Osteoblast (primary cell): ENCODE measurements at regions not wholly inside any gene's neighbourhood (a gene's known extent, or its start where the extent isn't known, plus 50 kb on each side); places are given as distances from the start of the nearest gene placed in this dataset.

ENCODE experiments used
- DNase-seq: peaks from one replicate; pipeline ENCODE4 v3.0.0; 2011; ENCODE audit warnings: low spot score, mixed read lengths; ENCODE audit not compliant: insufficient read length; ENCODE audit errors: missing footprints
- H2AFZ ChIP-seq: 2 replicates; pipeline ENCODE4 v1.6.0; 2011; ENCODE audit warnings: mild to moderate bottlenecking, low read length
- H3K27ac ChIP-seq: 2 replicates; pipeline ENCODE4 v1.5.1; 2011; ENCODE audit warnings: mild to moderate bottlenecking, low read depth, low read length, moderate library complexity
- H3K27me3 ChIP-seq: 2 replicates; pipeline ENCODE4 v1.6.0; 2012; ENCODE audit warnings: mild to moderate bottlenecking, control low read depth, inconsistent platforms, low read length, moderate library complexity; ENCODE audit not compliant: insufficient read depth
- H3K36me3 ChIP-seq: 2 replicates; pipeline ENCODE4 v1.5.1; 2011; ENCODE audit warnings: mild to moderate bottlenecking, low read length, control low read depth, moderate library complexity; ENCODE audit not compliant: insufficient read depth
- H3K4me1 ChIP-seq: 2 replicates; pipeline ENCODE4 v1.5.1; 2011; ENCODE audit warnings: mild to moderate bottlenecking, low read length, control low read depth, moderate library complexity; ENCODE audit not compliant: insufficient read depth
- H3K4me2 ChIP-seq: 2 replicates; pipeline ENCODE4 v1.6.0; 2011; ENCODE audit warnings: mild to moderate bottlenecking, low read length; ENCODE audit not compliant: insufficient read depth
- H3K4me3 ChIP-seq: fragments of 200-600 bp; sonication (generic); 3 replicates; pipeline ENCODE4 v1.5.1; 2012; ENCODE audit warnings: mild to moderate bottlenecking, low read length, inconsistent platforms; ENCODE audit not compliant: insufficient read depth
- H3K79me2 ChIP-seq: 2 replicates; pipeline ENCODE4 v1.6.0; 2012; ENCODE audit warnings: mild to moderate bottlenecking, low read length, control low read depth, inconsistent platforms; ENCODE audit not compliant: insufficient read depth
- H3K9me3 ChIP-seq: 2 replicates; pipeline ENCODE4 v1.5.1; 2011; ENCODE audit warnings: low read depth, low read length, control low read depth
- H4K20me1 ChIP-seq: 2 replicates; pipeline ENCODE4 v1.6.0; 2012; ENCODE audit warnings: mild to moderate bottlenecking, low read length, control low read depth; ENCODE audit not compliant: insufficient read depth
- TF ChIP-seq, protein P1 (sequence below): IDR thresholded peaks from 2 replicates; pipeline ENCODE4 v1.5.1; 2011; ENCODE audit warnings: mild to moderate bottlenecking, low read depth, low read length, moderate library complexity; ENCODE audit errors: extremely low read depth

DNA sequence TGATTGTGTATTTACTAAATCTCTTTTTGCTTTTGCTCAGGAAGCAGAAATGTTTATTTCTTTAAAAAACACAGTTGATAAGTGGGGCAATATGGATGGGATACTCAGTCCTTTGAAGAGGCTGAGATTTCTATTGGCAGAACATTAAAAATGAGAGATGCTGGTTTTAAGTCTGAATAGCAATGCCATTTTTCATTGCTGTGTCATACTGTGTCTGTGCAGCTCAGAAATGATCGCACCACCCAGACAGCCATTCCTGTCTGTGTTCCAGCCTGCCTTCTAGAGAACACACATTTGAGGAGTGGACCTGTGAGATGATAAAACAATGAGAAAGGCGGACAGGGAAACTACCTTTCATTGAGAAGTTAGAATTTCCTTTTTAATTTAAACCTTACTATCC, 231.2 kb upstream of the USP24 start:
- Histone ChIP-seq H3K79me2 (no peaks in the 10 kb centered on the region), H4K20me1 (no peaks in the 10 kb centered on the region), H3K36me3 (no peaks in the 10 kb centered on the region), H3K4me3 (no peak overlapping the region), H3K27me3 (no peaks in the 10 kb centered on the region), H2AFZ (no peak overlapping the region), H3K4me2 (no peak overlapping the region), H3K9me3 (no peaks in the 10 kb centered on the region), H3K27ac (peak overlapping the region; percentile 97), H3K4me1 (peaks cover 23% of the 10 kb centered on the region)
- TF ChIP-seq, protein P1, sequence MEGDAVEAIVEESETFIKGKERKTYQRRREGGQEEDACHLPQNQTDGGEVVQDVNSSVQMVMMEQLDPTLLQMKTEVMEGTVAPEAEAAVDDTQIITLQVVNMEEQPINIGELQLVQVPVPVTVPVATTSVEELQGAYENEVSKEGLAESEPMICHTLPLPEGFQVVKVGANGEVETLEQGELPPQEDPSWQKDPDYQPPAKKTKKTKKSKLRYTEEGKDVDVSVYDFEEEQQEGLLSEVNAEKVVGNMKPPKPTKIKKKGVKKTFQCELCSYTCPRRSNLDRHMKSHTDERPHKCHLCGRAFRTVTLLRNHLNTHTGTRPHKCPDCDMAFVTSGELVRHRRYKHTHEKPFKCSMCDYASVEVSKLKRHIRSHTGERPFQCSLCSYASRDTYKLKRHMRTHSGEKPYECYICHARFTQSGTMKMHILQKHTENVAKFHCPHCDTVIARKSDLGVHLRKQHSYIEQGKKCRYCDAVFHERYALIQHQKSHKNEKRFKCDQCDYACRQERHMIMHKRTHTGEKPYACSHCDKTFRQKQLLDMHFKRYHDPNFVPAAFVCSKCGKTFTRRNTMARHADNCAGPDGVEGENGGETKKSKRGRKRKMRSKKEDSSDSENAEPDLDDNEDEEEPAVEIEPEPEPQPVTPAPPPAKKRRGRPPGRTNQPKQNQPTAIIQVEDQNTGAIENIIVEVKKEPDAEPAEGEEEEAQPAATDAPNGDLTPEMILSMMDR = no peak
- DNase-seq = peak; percentile 73

DNA sequence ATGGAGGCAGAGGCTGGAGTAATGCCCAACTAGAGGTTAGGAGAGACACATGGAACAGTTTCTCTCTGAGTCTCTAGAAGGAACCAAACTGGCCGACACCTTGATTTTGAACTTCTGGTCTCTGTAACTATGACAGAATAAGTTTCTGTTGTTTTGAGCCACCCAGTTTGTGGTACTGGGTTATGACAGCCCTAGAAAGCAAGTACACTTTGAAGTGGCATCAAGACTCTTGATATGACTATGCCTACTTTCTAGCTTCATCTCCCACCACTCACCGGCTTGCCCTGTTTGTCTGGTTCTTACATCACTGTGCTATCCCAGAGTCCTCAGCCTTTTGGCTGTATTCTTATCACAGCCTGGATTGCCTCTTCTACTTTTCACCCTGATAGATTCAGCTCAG, 230.3 kb upstream of the USP24 start:
- H3K27ac ChIP-seq = peak overlapping the region; percentile 97
- TF ChIP-seq, protein P1 = no peak
- H3K4me1 ChIP-seq = peaks cover 27% of the 10 kb centered on the region

DNA sequence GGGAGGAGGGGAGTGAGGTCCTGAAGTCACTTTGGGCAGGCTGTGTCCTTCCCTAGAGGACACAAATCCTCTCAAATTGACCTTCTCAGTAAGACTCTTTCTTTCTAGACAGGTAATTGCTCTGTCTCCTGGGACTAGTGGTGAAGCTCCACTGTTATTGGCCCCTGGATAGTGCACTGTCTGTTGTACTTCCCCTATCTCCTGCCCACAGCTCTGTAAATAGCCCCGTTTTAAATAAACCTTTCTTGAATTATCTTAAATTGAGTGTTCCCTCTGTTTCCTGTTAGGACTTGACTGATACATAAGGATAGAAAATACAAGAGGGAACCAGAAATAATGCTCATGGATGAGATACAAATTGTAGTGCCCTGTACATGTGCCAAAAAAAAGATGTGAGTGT, 229.5 kb upstream of the USP24 start:
- Histone ChIP-seq H3K4me1 (peaks cover 27% of the 10 kb centered on the region), H3K4me2 (no peak overlapping the region), H4K20me1 (no peaks in the 10 kb centered on the region), H3K4me3 (no peak overlapping the region), H3K9me3 (no peaks in the 10 kb centered on the region), H2AFZ (no peak overlapping the region), H3K27me3 (no peaks in the 10 kb centered on the region), H3K79me2 (no peaks in the 10 kb centered on the region), H3K36me3 (no peaks in the 10 kb centered on the region), H3K27ac (peak overlapping the region; percentile 97)
- no peak for DNase-seq
- TF ChIP-seq, protein P1 = no peak

More for the DNA sequence above, 230.3 kb upstream of the USP24 start:
- Histone ChIP-seq H2AFZ (no peak overlapping the region), H3K4me2 (no peak overlapping the region), H3K27me3 (no peaks in the 10 kb centered on the region), H3K79me2 (no peaks in the 10 kb centered on the region), H3K4me3 (no peak overlapping the region), H4K20me1 (no peaks in the 10 kb centered on the region), H3K36me3 (no peaks in the 10 kb centered on the region), H3K9me3 (no peaks in the 10 kb centered on the region)
- no peak for DNase-seq

DNA sequence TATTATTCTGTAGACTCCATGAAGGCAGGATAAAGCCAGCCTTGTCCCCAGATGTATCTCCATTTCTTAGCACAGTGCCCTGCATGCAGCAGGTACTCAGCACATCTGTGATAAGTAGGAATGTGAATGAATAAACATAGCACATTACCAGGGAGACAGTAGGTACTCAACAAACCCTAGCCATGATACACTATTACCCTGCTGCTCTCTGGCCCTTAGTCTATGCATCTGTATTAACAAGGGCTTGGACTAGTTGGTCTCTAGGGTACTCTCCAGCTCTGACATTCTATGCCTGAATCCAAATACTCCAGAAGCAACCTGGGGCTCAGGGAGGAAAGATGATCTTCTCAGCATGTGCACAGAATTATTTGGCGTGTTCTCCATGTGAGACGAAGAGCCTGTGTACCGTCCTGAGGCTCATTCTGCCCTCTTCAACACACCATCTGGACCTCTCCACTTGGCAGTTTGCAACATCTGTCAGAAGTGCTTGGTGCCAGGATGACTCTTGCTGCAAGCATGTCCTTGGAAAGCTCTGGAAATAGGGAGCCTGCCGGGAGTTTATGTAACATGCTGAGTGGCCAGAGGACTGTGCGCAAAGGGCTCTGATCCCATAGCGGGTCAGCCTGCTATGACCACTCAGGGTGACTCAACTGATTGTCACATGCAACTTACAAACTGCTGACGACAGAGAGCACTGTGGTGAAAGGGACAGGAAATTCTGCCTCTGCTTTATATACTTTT, 228.2 kb upstream of the USP24 start:
- H3K27ac ChIP-seq = peak overlapping the region; percentile 97
- H2AFZ ChIP-seq = no peak overlapping the region
- H3K4me2 ChIP-seq = no peak overlapping the region

More for the DNA sequence above, 228.2 kb upstream of the USP24 start:
- H3K9me3 ChIP-seq = no peaks in the 10 kb centered on the region
- no peaks in the 10 kb centered on the region for H4K20me1 ChIP-seq
- H3K36me3 ChIP-seq = no peaks in the 10 kb centered on the region
- H3K79me2 ChIP-seq = no peaks in the 10 kb centered on the region
- no peak overlapping the region for H3K4me3 ChIP-seq
- TF ChIP-seq, protein P1 = peak; percentile 20
- no peaks in the 10 kb centered on the region for H3K27me3 ChIP-seq
- DNase-seq = peak; percentile 90
- H3K4me1 ChIP-seq = peaks cover 27% of the 10 kb centered on the region
